H1 (cell line): ENCODE measurements at regions not wholly inside any gene's neighbourhood (a gene's known extent, or its start where the extent isn't known, plus 50 kb on each side); places are given as distances from the start of the nearest gene placed in this dataset.

Experiments used
- CTCF ChIA-PET: fragments of 300-600 bp; sonication (Branson Sonifier 250); formaldehyde crosslinking; loops from one replicate; lab custom pipeline; 2021; ENCODE audit not compliant: partially characterized antibody; lab: Charles Lee
- POLR2A ChIA-PET: fragments of 300-600 bp; sonication (Branson Sonifier 250); formaldehyde crosslinking; loops from one replicate; lab custom pipeline; 2021; ENCODE audit warnings: inconsistent platforms; ENCODE audit not compliant: partially characterized antibody; lab: Charles Lee
- DNase-seq, 2 experiments: peaks; one replicate each; pipeline versions ENCODE4 v3.0.0 to v3.0.0-alpha.2; 2010 to 2022; ENCODE audit warnings: low spot score in 2 of 2, low read depth in 1 of 2, mixed read lengths in 1 of 2
- FAIRE-seq: peaks from 2 replicates; lab custom pipeline; 2011; peaks lifted over from hg19 to GRCh38; lab: Jason Lieb, UNC
- H2AFZ ChIP-seq: 2 replicates; pipeline ENCODE4 v1.8.1; 2012; ENCODE audit warnings: low read length, inconsistent platforms
- H2AK5ac ChIP-seq: 2 replicates; pipeline ENCODE4 v1.6.1; 2013; ENCODE audit warnings: low read depth, low read length
- H2BK120ac ChIP-seq: replicated peaks from 2 replicates; pipeline ENCODE3; 2013; ENCODE audit warnings: low read depth, low read length, inconsistent platforms
- H2BK12ac ChIP-seq: 2 replicates; pipeline ENCODE4 v1.6.1; 2013; ENCODE audit warnings: low read depth, low read length
- H2BK15ac ChIP-seq: 2 replicates; pipeline ENCODE4 v1.6.1; 2013; ENCODE audit warnings: low read length
- H2BK20ac ChIP-seq: 2 replicates; pipeline ENCODE4 v1.6.1; 2013; ENCODE audit warnings: low read length
- H2BK5ac ChIP-seq: 2 replicates; pipeline ENCODE4 v1.6.1; 2013; ENCODE audit warnings: low read depth, low read length
- H3K14ac ChIP-seq: 2 replicates; pipeline ENCODE4 v1.6.1; 2013; ENCODE audit warnings: inconsistent platforms; ENCODE audit not compliant: insufficient read length
- H3K18ac ChIP-seq: 2 replicates; pipeline ENCODE4 v1.6.1; 2013; ENCODE audit warnings: low read length; ENCODE audit errors: extremely low read depth
- H3K23ac ChIP-seq: 2 replicates; pipeline ENCODE4 v1.6.1; 2013; ENCODE audit warnings: inconsistent platforms; ENCODE audit not compliant: insufficient read length
- H3K23me2 ChIP-seq: 2 replicates; pipeline ENCODE4 v1.6.1; 2013; ENCODE audit warnings: low read depth, low read length
- H3K27ac ChIP-seq: 2 replicates; pipeline ENCODE4 v1.6.1; 2011; ENCODE audit warnings: low read depth, low read length, inconsistent platforms
- H3K27me3 ChIP-seq, 4 experiments: replicated peaks in 1 of 4; 1 replicate in 1 of 4; 2 replicates in 3 of 4; pipeline versions ENCODE4 v1.6.1 to v1.8.1; 2011 to 2013; ENCODE audit warnings: low read length in 3 of 4, mild to moderate bottlenecking in 3 of 4, inconsistent platforms in 2 of 4, mixed read lengths in 2 of 4, moderate library complexity in 1 of 4; ENCODE audit not compliant: control insufficient read depth in 3 of 4, insufficient read depth in 3 of 4; ENCODE audit errors: extremely low read depth in 1 of 4
- H3K36me3 ChIP-seq, 4 experiments: 2 replicates each; pipeline versions ENCODE4 v1.6.1 to v1.8.1; 2011 to 2013; ENCODE audit warnings: mild to moderate bottlenecking in 4 of 4, low read length in 3 of 4, moderate library complexity in 2 of 4, control low read depth in 1 of 4, inconsistent platforms in 1 of 4; ENCODE audit not compliant: insufficient read depth in 4 of 4, control insufficient read depth in 2 of 4
- H3K4ac ChIP-seq: replicated peaks from 2 replicates; pipeline ENCODE3; 2013; ENCODE audit warnings: low read length, low read depth, mixed read lengths, inconsistent platforms; ENCODE audit not compliant: insufficient read length
- H3K4me1 ChIP-seq, 4 experiments: replicated peaks in 1 of 4; 1 replicate in 1 of 4; 2 replicates in 3 of 4; pipeline versions ENCODE4 v1.6.1 to v1.8.1; 2011 to 2013; ENCODE audit warnings: low read length in 3 of 4, inconsistent platforms in 2 of 4, mixed read lengths in 1 of 4; ENCODE audit not compliant: insufficient read depth in 4 of 4, control insufficient read depth in 3 of 4
- H3K4me2 ChIP-seq, 2 experiments: 2 replicates each; pipeline versions ENCODE4 v1.6.1 to v1.8.1; 2011 to 2013; ENCODE audit warnings: low read depth in 2 of 2, low read length in 2 of 2, control low read depth in 1 of 2, inconsistent platforms in 1 of 2, mild to moderate bottlenecking in 1 of 2; ENCODE audit not compliant: insufficient read depth in 1 of 2
- H3K4me3 ChIP-seq, 4 experiments: fragments of 200-600, 300-600 bp in 1 of 4; sonication (generic), shearing (Covaris generic), sonication (Bioruptor Twin) in 1 of 4; 2 replicates each; pipeline versions ENCODE4 v1.5.1 to v1.8.1; 2011 to 2016; ENCODE audit warnings: low read length in 4 of 4, low read depth in 3 of 4, control low read depth in 2 of 4, inconsistent platforms in 2 of 4, mild to moderate bottlenecking in 2 of 4, mixed read lengths in 1 of 4, moderate library complexity in 1 of 4; ENCODE audit not compliant: insufficient read depth in 2 of 4; ENCODE audit errors: extremely low read depth in 1 of 4
- H3K56ac ChIP-seq: replicated peaks from 2 replicates; pipeline ENCODE3; 2013; ENCODE audit warnings: low read depth, mild to moderate bottlenecking, mixed read lengths, low read length, inconsistent platforms; ENCODE audit not compliant: insufficient read length
- H3K79me1 ChIP-seq: 2 replicates; pipeline ENCODE4 v1.6.1; 2013; ENCODE audit warnings: low read depth, low read length, control low read depth
- H3K79me2 ChIP-seq, 2 experiments: 2 replicates each; pipeline versions ENCODE4 v1.6.1 to v1.8.1; 2012 to 2013; ENCODE audit warnings: low read length in 2 of 2, mild to moderate bottlenecking in 2 of 2, inconsistent platforms in 1 of 2; ENCODE audit not compliant: insufficient read depth in 2 of 2, control insufficient read depth in 1 of 2
- H3K9ac ChIP-seq, 4 experiments: replicated peaks in 1 of 4; 1 replicate in 1 of 4; 2 replicates in 3 of 4; pipeline versions ENCODE4 v1.6.1 to v1.8.1; 2011 to 2013; ENCODE audit warnings: low read depth in 3 of 4, low read length in 3 of 4, control low read depth in 2 of 4, mild to moderate bottlenecking in 2 of 4, moderate library complexity in 2 of 4, inconsistent platforms in 1 of 4; ENCODE audit errors: extremely low read depth in 1 of 4
- H3K9me3 ChIP-seq, 2 experiments: 2 replicates each; pipeline versions ENCODE4 v1.6.1 to v1.8.1; 2012 to 2013; ENCODE audit warnings: mild to moderate bottlenecking in 2 of 2, moderate library complexity in 2 of 2, control low read depth in 1 of 2, inconsistent platforms in 1 of 2, low read depth in 1 of 2, low read length in 1 of 2, mixed read lengths in 1 of 2; ENCODE audit not compliant: insufficient read depth in 2 of 2
- H4K20me1 ChIP-seq, 2 experiments: replicated peaks in 1 of 2; 2 replicates each; pipeline versions ENCODE3 to v1.8.1; 2011 to 2013; ENCODE audit warnings: inconsistent platforms in 2 of 2, low read length in 2 of 2, mild to moderate bottlenecking in 1 of 2; ENCODE audit not compliant: insufficient read depth in 2 of 2, control insufficient read depth in 1 of 2
- H4K5ac ChIP-seq: 2 replicates; pipeline ENCODE4 v1.6.1; 2013; ENCODE audit warnings: low read length, low read depth, mixed read lengths, inconsistent platforms; ENCODE audit not compliant: insufficient read length
- H4K8ac ChIP-seq: 2 replicates; pipeline ENCODE4 v1.8.0; 2013; ENCODE audit warnings: mild to moderate bottlenecking, moderate library complexity, low read length, inconsistent platforms; ENCODE audit not compliant: insufficient read depth; ENCODE audit errors: extremely low read depth
- H4K91ac ChIP-seq: replicated peaks from 2 replicates; pipeline ENCODE3; 2013; ENCODE audit warnings: low read length, mixed read lengths, inconsistent platforms; ENCODE audit not compliant: insufficient read length
- EP300 ChIP-seq, 2 experiments: IDR thresholded peaks; 1 replicate in 1 of 2; 2 replicates in 1 of 2; pipeline ENCODE4 v1.6.1; 2011 to 2012; ENCODE audit warnings: low read depth in 2 of 2, low read length in 2 of 2, mild to moderate bottlenecking in 2 of 2, borderline replicate concordance in 1 of 2, inconsistent platforms in 1 of 2, moderate library complexity in 1 of 2
- GABPA ChIP-seq: IDR thresholded peaks from 2 replicates; pipeline ENCODE4 v1.6.1; 2011; ENCODE audit warnings: mild to moderate bottlenecking, low read length, moderate library complexity, borderline replicate concordance; ENCODE audit not compliant: insufficient read depth
- SP1 ChIP-seq: IDR thresholded peaks from 2 replicates; pipeline ENCODE4 v1.6.1; 2011; ENCODE audit warnings: low read depth, low read length
- WGBS, 2 experiments: shearing (Covaris generic) in 1 of 2; methylation state at CpG; one replicate each; pipeline versions ENCODE4 v1.1.6 to v1.1.7; 2013 to 2015; ENCODE audit warnings: low lambda C conversion rate in 2 of 2, mixed read lengths in 2 of 2, inconsistent platforms in 1 of 2, low coverage in 1 of 2, missing lambda C conversion rate in 1 of 2; ENCODE audit not compliant: insufficient replicate concordance in 2 of 2, insufficient coverage in 1 of 2, insufficient read length in 1 of 2; ENCODE audit errors: extremely low coverage in 1 of 2, missing lambda C conversion rate in 1 of 2; 5-methylcytosine and 5-hydroxymethylcytosine counted together

DNA sequence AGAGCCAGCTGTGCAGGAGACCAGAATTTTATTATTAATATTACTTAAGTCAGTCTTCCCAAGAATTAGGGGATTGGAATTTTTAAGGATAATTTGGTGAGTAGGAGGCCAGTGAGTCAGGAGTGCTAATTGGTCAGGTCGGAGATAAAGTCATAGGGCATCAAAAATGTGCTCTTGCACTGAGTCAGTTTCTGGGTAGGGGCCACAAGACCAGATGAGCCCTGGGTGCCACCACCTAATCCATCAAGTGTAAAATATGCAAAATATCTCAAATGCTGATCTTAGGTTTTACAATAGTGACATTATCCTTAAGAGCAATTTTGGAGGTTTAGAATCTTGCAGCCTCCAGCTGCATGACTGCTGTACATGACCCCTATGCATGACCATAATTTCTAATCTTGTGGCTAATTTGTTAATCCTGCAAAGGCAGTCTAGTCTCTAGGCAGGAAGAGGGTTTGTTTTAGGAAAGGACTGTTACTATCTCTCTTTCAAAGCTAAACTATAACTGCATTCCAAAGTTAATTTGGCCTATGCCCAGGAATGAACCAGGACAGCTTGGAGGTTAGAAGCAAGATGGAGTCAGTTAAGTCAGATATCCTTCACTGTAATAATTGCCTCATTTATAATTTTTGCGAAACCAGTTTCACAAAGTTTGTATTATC is 215.9 kb downstream of the RNF152 start:
- no peaks in the 10 kb centered on the region for H3K27me3 ChIP-seq
- no peak overlapping the region for H2BK5ac ChIP-seq
- no peak overlapping the region for H2AK5ac ChIP-seq
- H3K56ac ChIP-seq, result no peak overlapping the region
- H4K5ac ChIP-seq, result no peak overlapping the region
- no peak overlapping the region for H3K14ac ChIP-seq
- H3K23ac ChIP-seq, result no peak overlapping the region
- H3K36me3 ChIP-seq, result no peaks in the 10 kb centered on the region; a peak in 1 of 8 replicates
- H4K20me1 ChIP-seq, result no peaks in the 10 kb centered on the region
- no peak overlapping the region for H3K27ac ChIP-seq
- no peaks in the 10 kb centered on the region for H3K23me2 ChIP-seq
- H4K91ac ChIP-seq, result no peak overlapping the region
- FAIRE-seq, result no peak
- no peaks in the 10 kb centered on the region for H3K79me2 ChIP-seq
- no peak overlapping the region for H2BK120ac ChIP-seq
- no peak overlapping the region for H4K8ac ChIP-seq
- no peak overlapping the region for H3K4me2 ChIP-seq
- no peak overlapping the region for H3K4me3 ChIP-seq
- 90% methylated on average over 2 of the region's 2 CpGs; no CpG with 5 or more reads in 1 of the 2 experiments for WGBS, 2 experiments
- CTCF ChIA-PET, result no interaction called here
- no peak overlapping the region for H2AFZ ChIP-seq
- H3K9me3 ChIP-seq, result peaks cover 4 to 9% of the 10 kb centered on the region in 2 experiments
- no peak overlapping the region for H3K4ac ChIP-seq
- POLR2A ChIA-PET, result no interaction called here
- DNase-seq, result no peak
- H2BK12ac ChIP-seq, result no peak overlapping the region
- H3K18ac ChIP-seq, result no peak overlapping the region
- H2BK15ac ChIP-seq, result no peak overlapping the region
- no peaks in the 10 kb centered on the region for H3K4me1 ChIP-seq
- TF ChIP-seq GABPA (no peak), EP300 (IDR thresholded peaks at IDR 0.05; ENCODE audit: borderline replicate concordance in 1 of 2, low read depth in 2 of 2, low read length in 2 of 2) (no peak), SP1 (no peak)
- H3K9ac ChIP-seq, result no peak overlapping the region
- H3K79me1 ChIP-seq, result no peaks in the 10 kb centered on the region
- H2BK20ac ChIP-seq, result no peak overlapping the region
